DMS53 treated with DMSO at 0.1 percent for 48 hours (cell line): ENCODE measurements at regions not wholly inside any gene's neighbourhood (a gene's known extent, or its start where the extent isn't known, plus 50 kb on each side); places are given as distances from the start of the nearest gene placed in this dataset.

Experiments
- DNase-seq: peaks from one replicate; lab custom pipeline; 2025; ENCODE audit not compliant: unreplicated experiment; lab: John Stamatoyannopoulos, UW

GRCh38 chr11:45556851-45557707 lies 108.3 kb downstream of the CHST1 start:
- DNase-seq: no peak

- no peak for DNase-seq
Measured at GRCh38 chr11:45554230-45554967, 111.0 kb downstream of the CHST1 start.

- DNase-seq: no peak
Measured at GRCh38 chr11:45553383-45553936, 112.0 kb downstream of the CHST1 start.

GRCh38 chr11:45551191-45551713 lies 114.2 kb downstream of the CHST1 start:
- DNase-seq: no peak

- DNase-seq: no peak
Measured at GRCh38 chr11:45549257-45549656, 116.2 kb downstream of the CHST1 start.

GRCh38 chr11:45546366-45546765 lies 119.1 kb downstream of the CHST1 start:
- DNase-seq: no peak

GRCh38 chr11:45544826-45545225 lies 120.6 kb downstream of the CHST1 start:
- no peak for DNase-seq

- no peak for DNase-seq
Measured at GRCh38 chr11:45543808-45544422, 121.5 kb downstream of the CHST1 start.

GRCh38 chr11:45543081-45543480 lies 122.3 kb downstream of the CHST1 start:
- no peak for DNase-seq

- DNase-seq: no peak
Measured at GRCh38 chr11:45541693-45542434, 123.6 kb downstream of the CHST1 start.

- DNase-seq: no peak
Measured at GRCh38 chr11:45538939-45539338, 126.5 kb downstream of the CHST1 start.

GRCh38 chr11:45538363-45538762 lies 127.1 kb downstream of the CHST1 start:
- DNase-seq: no peak

- DNase-seq: no peak
Measured at GRCh38 chr11:45537614-45538013, 127.8 kb downstream of the CHST1 start.

GRCh38 chr11:45535033-45535432 lies 130.4 kb downstream of the CHST1 start:
- no peak for DNase-seq

GRCh38 chr11:45534132-45534531 lies 131.3 kb downstream of the CHST1 start:
- no peak for DNase-seq

- DNase-seq: no peak
Measured at GRCh38 chr11:45532546-45532945, 132.9 kb downstream of the CHST1 start.

- no peak for DNase-seq
Measured at GRCh38 chr11:45530776-45531175, 134.6 kb downstream of the CHST1 start.

- no peak for DNase-seq
Measured at GRCh38 chr11:45530111-45530510, 135.3 kb downstream of the CHST1 start.

- no peak for DNase-seq
Measured at GRCh38 chr11:45528435-45528834, 137.0 kb downstream of the CHST1 start.

- no peak for DNase-seq
Measured at GRCh38 chr11:45527898-45528297, 137.5 kb downstream of the CHST1 start.

- DNase-seq: no peak
Measured at GRCh38 chr11:45525393-45525792, 140.0 kb downstream of the CHST1 start.
